GM12891 (cell line): ENCODE measurements at regions not wholly inside any gene's neighbourhood (a gene's known extent, or its start where the extent isn't known, plus 50 kb on each side); places are given as distances from the start of the nearest gene placed in this dataset.

Experiments used
- DNase-seq: peaks from one replicate; pipeline ENCODE4 v3.0.0; 2011; ENCODE audit warnings: low spot score; ENCODE audit not compliant: insufficient read length
- FAIRE-seq: peaks from 2 replicates; lab custom pipeline; 2011; peaks lifted over from hg19 to GRCh38; lab: Jason Lieb, UNC
- PAX5 ChIP-seq: IDR thresholded peaks from 2 replicates; pipeline ENCODE4 v1.6.1; 2011; ENCODE audit warnings: low read length, moderate library complexity, mild to moderate bottlenecking; ENCODE audit not compliant: insufficient read depth, severe bottlenecking
- POLR2A ChIP-seq: IDR thresholded peaks from 2 replicates; pipeline ENCODE4 v1.6.1; 2011; ENCODE audit warnings: low read depth, low read length, control low read depth
- POLR2AphosphoS5 ChIP-seq: IDR thresholded peaks from 2 replicates; pipeline ENCODE4 v1.6.1; 2011; ENCODE audit warnings: low read depth, low read length, control low read depth
- POU2F2 ChIP-seq: IDR thresholded peaks from 2 replicates; pipeline ENCODE4 v1.6.1; 2011; ENCODE audit warnings: low read depth, mild to moderate bottlenecking, control low read depth, low read length, moderate library complexity
- SPI1 ChIP-seq: IDR thresholded peaks from 2 replicates; pipeline ENCODE4 v1.6.1; 2011; ENCODE audit warnings: low read depth, low read length, control low read depth
- TAF1 ChIP-seq: IDR thresholded peaks from 2 replicates; pipeline ENCODE4 v1.6.1; 2011; ENCODE audit warnings: low read depth, low read length, control low read depth

DNA sequence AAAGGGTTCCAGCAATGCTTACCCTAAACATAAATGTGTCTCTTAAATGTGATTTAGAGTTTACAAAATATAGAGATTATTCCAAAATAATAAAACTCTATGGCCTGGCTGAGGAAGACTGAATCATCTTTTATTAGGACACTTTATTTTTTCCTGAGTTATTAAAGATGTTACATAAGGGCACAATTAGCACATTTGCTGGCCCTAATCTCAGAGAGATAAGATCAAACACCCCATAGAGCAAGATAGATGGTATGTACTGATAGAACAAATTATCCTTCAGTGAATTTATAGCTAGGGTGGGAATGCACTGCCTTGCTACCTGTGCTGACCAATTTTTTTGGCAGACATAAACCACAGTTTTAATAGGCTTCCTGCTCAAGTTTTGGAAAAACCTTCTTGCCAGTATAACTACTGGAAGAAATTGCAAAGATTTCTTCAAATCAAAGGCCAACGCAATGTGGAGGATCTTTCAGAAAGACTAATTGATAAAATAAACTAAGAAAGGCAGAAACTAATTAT lies 367.1 kb upstream of the MPDZ start:
- FAIRE-seq = no peak
- DNase-seq = no peak
- TF ChIP-seq POLR2A = no peak
- no peak for TF ChIP-seq TAF1
- no peak for TF ChIP-seq POLR2AphosphoS5
- no peak for TF ChIP-seq SPI1
- TF ChIP-seq PAX5 = no peak

DNA sequence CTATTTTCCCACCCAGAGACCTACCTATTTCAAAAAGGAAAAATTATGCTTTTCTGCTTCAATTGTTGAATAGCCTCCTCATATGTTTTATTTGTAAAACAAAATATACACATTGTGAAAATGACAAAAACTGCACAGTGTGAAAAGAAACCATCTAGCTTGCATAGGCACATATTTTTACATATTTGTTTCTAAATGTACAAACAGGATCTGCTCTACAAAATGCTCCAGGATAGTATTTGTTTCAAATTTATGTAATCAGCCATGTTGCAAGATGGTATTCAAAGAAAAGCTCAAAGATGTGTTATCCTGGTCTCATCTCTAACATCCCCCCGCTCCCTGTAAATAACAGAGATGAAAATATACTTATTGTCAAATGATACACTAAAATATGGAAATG lies 366.1 kb upstream of the MPDZ start:
- no peak for FAIRE-seq

DNA sequence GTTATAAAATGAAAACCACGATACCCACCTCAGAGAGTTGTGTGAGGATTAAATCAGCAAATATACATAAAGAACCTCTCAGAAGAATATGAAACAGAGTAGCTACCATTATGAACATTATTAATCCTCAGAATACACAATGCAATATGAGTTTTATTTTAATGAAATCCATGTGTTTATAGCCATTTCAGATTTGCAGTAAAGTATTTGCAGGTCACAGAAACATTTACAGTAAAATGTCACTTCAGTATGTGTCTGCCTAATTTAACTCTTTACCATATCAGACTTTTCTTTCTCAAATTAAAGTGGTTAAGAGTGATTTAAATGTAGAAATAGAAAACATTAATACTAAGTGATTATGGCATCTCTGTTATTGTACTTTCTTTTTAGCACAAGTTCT lies 365.2 kb upstream of the MPDZ start:
- DNase-seq = no peak
- FAIRE-seq = no peak
- TF ChIP-seq TAF1 (no peak), POLR2AphosphoS5 (no peak), POU2F2 (no peak), PAX5 (no peak), POLR2A (no peak), SPI1 (no peak)

More for the DNA sequence above, 366.1 kb upstream of the MPDZ start:
- TF ChIP-seq POLR2A (no peak), TAF1 (no peak), POLR2AphosphoS5 (no peak), POU2F2 (no peak)
- DNase-seq = no peak

DNA sequence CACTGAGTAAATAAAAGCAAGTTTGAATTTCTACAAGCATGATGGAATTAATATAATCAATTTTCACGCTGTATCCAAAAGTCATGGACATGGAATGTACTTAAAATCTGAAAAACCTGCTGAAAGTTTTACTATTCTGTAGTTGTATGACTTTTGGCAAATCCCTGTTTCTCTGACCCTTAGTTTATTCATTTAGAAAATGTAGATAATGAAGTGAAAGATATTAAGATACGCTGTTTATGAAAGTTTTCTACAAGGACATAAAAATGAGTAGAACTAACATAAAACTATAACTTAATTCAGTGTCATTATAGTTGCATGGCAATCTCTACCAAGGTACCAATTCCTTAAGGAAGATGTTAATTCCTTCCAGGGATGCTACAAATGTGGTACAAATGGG lies 363.2 kb upstream of the MPDZ start:
- no peak for TF ChIP-seq SPI1
- TF ChIP-seq POU2F2 = no peak
- no peak for TF ChIP-seq POLR2A
- TF ChIP-seq POLR2AphosphoS5 = no peak
- no peak for TF ChIP-seq TAF1
- no peak for TF ChIP-seq PAX5
- DNase-seq (no peak), FAIRE-seq (no peak)

DNA sequence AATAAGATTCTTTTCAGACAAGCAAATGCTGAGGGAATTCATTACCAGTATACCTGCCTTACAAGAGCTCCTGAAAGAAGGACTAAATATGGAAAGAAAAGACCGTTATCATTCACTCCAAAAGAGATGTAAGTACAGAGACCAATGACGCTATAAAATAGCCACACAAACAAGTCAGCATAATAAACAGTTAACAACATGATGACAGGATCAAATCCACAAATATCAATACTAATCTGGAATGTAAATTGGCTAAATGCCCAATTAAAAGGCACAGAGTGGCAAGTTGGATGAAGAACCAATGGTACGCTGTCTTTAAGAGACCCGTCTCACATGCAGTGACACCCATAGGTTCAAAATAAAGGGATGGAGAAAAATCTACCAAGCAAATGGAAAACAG lies 349.6 kb upstream of the MPDZ start:
- no peak for FAIRE-seq
- DNase-seq = no peak
- no peak for TF ChIP-seq TAF1

DNA sequence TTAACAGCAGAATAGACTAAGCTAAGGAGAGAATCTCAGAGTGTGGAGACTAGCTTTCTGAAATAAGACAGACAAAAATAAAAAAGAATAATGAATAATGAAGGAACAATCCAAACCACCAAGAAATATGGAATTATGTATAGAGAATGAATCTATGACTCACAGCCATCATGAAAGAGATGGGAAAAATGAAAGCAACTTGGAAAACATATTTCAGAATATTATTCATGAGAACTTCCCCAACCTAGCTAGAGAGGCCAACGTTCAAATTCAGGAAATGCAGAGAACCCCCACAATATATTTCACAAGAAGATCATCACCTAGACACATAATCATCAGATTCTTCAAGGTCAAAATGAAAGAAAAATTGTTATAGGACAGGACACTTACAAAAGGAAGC lies 349.0 kb upstream of the MPDZ start:
- no peak for FAIRE-seq
- no peak for DNase-seq
- TF ChIP-seq SPI1 = no peak
- TF ChIP-seq TAF1 = no peak
- no peak for TF ChIP-seq PAX5
- no peak for TF ChIP-seq POLR2A
- no peak for TF ChIP-seq POLR2AphosphoS5
- no peak for TF ChIP-seq POU2F2

DNA sequence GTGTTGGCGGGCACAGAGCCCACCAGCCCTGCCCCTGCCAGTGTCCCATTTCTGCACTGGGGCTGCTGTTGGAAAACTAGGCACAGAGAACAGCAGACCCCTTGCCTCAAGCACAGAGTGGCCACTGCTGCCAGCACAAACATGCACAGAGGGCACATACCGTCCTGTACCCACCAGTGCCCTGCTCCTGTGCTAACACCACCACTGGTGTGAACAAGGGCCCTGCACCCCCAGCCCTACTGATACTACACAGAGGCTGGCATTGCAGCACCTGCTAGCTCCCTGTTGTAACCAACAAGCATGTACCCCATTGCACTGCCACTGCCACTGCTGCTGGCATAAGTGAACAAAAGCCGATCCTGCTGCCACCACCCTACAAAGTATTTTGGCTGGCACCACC lies 348.0 kb upstream of the MPDZ start:
- FAIRE-seq (no peak), DNase-seq (no peak)
- TF ChIP-seq POU2F2 (no peak), POLR2A (no peak), SPI1 (no peak), POLR2AphosphoS5 (no peak), TAF1 (no peak), PAX5 (no peak)

DNA sequence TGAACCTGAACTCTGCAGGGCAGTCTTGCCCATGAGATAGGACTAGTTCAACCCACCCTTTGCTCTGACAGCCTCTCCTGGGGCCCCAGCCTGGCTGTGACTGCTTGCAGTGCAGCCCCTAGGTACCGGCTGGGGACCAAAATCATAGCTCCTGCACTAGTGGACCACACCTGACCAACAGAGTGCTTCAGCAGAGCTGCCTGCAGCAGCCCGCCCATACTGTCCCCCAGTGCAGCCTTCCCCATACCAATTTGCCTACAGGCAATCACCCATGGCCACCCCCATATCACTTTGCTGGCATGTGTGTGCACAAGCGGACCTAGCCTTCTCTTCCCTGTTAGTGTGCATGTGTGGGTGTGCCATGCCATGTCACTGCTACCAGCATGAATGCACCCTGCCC lies 347.6 kb upstream of the MPDZ start:
- FAIRE-seq = no peak
- TF ChIP-seq PAX5 (no peak), POLR2AphosphoS5 (no peak)
- DNase-seq = no peak

DNA sequence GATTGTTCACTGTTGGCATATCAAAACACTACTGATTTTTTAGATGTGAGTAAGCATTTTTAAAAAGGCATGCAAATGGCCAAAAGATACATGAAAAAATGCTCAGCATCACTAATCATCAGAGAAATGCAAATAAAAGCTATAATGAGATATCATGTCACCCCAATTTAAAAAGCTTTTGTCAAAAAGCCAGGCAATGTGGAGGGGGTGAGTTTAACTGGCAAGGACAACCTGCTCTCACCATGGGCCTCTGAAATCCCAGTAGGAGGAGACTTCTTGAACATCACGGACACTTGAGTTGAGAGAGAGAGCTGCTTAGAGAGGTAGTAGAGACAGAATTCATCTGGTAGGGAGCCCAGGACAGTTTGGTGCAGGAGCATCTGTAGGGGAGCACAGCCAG lies 347.1 kb upstream of the MPDZ start:
- DNase-seq (no peak), FAIRE-seq (no peak)
- TF ChIP-seq SPI1 (no peak), POU2F2 (no peak), PAX5 (no peak), POLR2AphosphoS5 (no peak), POLR2A (no peak), TAF1 (no peak)

DNA sequence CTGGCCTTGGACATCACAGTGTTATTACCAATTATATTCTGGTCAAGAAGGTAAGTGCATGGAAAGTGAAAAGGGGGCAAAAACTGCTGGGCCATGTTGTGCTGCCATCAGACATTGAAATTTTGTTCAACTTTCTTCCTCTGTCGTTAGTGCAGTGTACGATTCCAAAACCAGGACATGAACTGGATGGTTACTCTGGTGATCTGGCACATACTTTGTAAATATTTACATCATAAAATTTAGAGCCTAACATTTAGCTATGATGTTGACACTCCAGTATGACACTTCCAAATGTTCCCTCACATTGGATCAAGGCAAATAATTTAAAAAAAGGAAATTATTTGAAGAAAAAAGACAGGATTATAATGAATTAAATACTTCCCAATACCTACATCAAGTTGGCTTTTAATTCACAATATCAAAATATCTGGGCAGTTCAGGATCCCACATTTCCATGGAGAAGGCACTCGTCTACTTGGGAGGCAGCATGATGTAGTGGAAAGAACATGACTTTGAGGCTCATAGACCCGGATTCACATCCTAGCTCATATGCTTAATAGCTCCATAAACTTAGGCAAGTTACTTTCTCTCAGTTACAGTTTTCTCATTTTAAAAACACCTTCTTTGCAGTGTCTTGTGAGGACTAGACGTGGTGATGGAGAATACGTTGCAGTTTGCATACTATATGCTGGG lies 342.5 kb upstream of the MPDZ start:
- FAIRE-seq (no peak), DNase-seq (no peak)

More for the DNA sequence above, 342.5 kb upstream of the MPDZ start:
- no peak for TF ChIP-seq TAF1
- TF ChIP-seq SPI1 = no peak
- no peak for TF ChIP-seq POLR2AphosphoS5
- no peak for TF ChIP-seq PAX5
- TF ChIP-seq POLR2A = no peak
- no peak for TF ChIP-seq POU2F2
